A673 (cell line): ENCODE measurements at regions not wholly inside any gene's neighbourhood (a gene's known extent, or its start where the extent isn't known, plus 50 kb on each side); places are given as distances from the start of the nearest gene placed in this dataset.

Source experiments
- BruUV-seq: library from RNA; stranded (reverse); fragments of 400-500 nt; replicated peaks from 2 replicates; lab custom pipeline; 2021; lab: Mats Ljungman, UMichigan
- CTCF ChIA-PET: fragments of 300-600 bp; sonication (Branson Sonifier 250); formaldehyde crosslinking; loops from one replicate; lab custom pipeline; 2022; ENCODE audit warnings: antibody characterized with exemption; lab: Charles Lee
- POLR2A ChIA-PET: fragments of 300-600 bp; sonication (Branson Sonifier 250); formaldehyde crosslinking; loops from one replicate; lab custom pipeline; 2022; ENCODE audit warnings: antibody characterized with exemption; ENCODE audit not compliant: low non-redundant PET; lab: Charles Lee
- DNase-seq: peaks from one replicate; pipeline ENCODE4 v3.0.0-alpha.2; 2015; ENCODE audit warnings: low spot score
- H3K27ac ChIP-seq: fragments of 200-600 bp; sonication (generic); 2 replicates; pipeline ENCODE4 v1.5.1; 2016; ENCODE audit warnings: mixed run types, low read depth, mild to moderate bottlenecking, mixed read lengths, antibody characterized with exemption, low read length; ENCODE audit not compliant: poor library complexity, severe bottlenecking
- H3K27me3 ChIP-seq: fragments of 200-600 bp; sonication (generic); replicated peaks from 2 replicates; pipeline ENCODE4 v1.6.1; 2017; ENCODE audit warnings: mixed run types, low read depth, mild to moderate bottlenecking, mixed read lengths, antibody characterized with exemption, low read length; ENCODE audit not compliant: insufficient read depth, poor library complexity
- H3K36me3 ChIP-seq: fragments of 200-600 bp; sonication (generic); 2 replicates; pipeline ENCODE4 v1.6.1; 2016; ENCODE audit warnings: mixed run types, mild to moderate bottlenecking, mixed read lengths, antibody characterized with exemption, low read length; ENCODE audit not compliant: insufficient read depth, poor library complexity, severe bottlenecking
- H3K4me1 ChIP-seq: fragments of 200-600 bp; sonication (generic); 2 replicates; pipeline ENCODE4 v1.6.1; 2017; ENCODE audit warnings: mixed run types, mild to moderate bottlenecking, mixed read lengths, antibody characterized with exemption, low read length; ENCODE audit not compliant: insufficient read depth, poor library complexity, severe bottlenecking
- H3K4me3 ChIP-seq: fragments of 200-600 bp; sonication (generic); 2 replicates; pipeline ENCODE4 v1.5.1; 2016; ENCODE audit warnings: low read depth, mixed run types, mild to moderate bottlenecking, mixed read lengths, low read length; ENCODE audit not compliant: poor library complexity, severe bottlenecking
- H3K9me3 ChIP-seq: fragments of 200-600 bp; sonication (generic); 2 replicates; pipeline ENCODE4 v1.6.1; 2016; ENCODE audit warnings: mixed run types, low read depth, mild to moderate bottlenecking, mixed read lengths, antibody characterized with exemption, low read length; ENCODE audit not compliant: poor library complexity, severe bottlenecking
- CTCF ChIP-seq: fragments of 300-800, 200-600 bp; sonication (generic); conservative IDR thresholded peaks from 2 replicates; pipeline ENCODE4 v1.5.1; 2017; ENCODE audit warnings: low read depth, mild to moderate bottlenecking, antibody characterized with exemption, low read length, moderate library complexity, mixed read lengths
- EZH2 ChIP-seq: fragments of 200-600 bp; sonication (generic); IDR thresholded peaks from 2 replicates; pipeline ENCODE4 v1.6.1; 2017; ENCODE audit warnings: borderline replicate concordance, low read depth, mild to moderate bottlenecking, mixed read lengths, antibody characterized with exemption, low read length; ENCODE audit not compliant: poor library complexity, severe bottlenecking
- intact Hi-C: fragments of 100-400 bp; cut with micrococcal nuclease; formaldehyde crosslinking; loops from one replicate; pipeline ENCODE4 v1.10.0; 2022; ENCODE audit not compliant: unreplicated experiment

GRCh38 chrX:39248330-39248729 is 447.1 kb downstream of the MID1IP1 start:
- TF ChIP-seq EZH2 (no peak), CTCF (no peak)
- no peak overlapping the region for H3K4me3 ChIP-seq
- CTCF ChIA-PET, result no interaction called here
- no peaks in the 10 kb centered on the region for H3K36me3 ChIP-seq
- H3K9me3 ChIP-seq, result no peaks in the 10 kb centered on the region
- H3K4me1 ChIP-seq, result no peaks in the 10 kb centered on the region
- no peak overlapping the region for H3K27ac ChIP-seq
- BruUV-seq, result no TSS peak
- POLR2A ChIA-PET, result no interaction called here
- peaks cover 5% of the 10 kb centered on the region for H3K27me3 ChIP-seq
- DNase-seq, result peak; percentile 22
- intact Hi-C loops, result loop anchor here (10.0 kb wide), 1 partner anchor 494 kb away; no protein-coding TSS in a partner anchor

GRCh38 chrX:39249999-39250398 is 448.7 kb downstream of the MID1IP1 start:
- BruUV-seq, result no TSS peak
- Histone ChIP-seq H3K27me3 (peaks cover 5% of the 10 kb centered on the region), H3K9me3 (no peaks in the 10 kb centered on the region), H3K27ac (no peak overlapping the region), H3K4me1 (no peaks in the 10 kb centered on the region), H3K4me3 (no peak overlapping the region), H3K36me3 (no peaks in the 10 kb centered on the region)
- POLR2A ChIA-PET, result no interaction called here
- no peak for DNase-seq
- TF ChIP-seq EZH2 (no peak), CTCF (no peak)
- intact Hi-C loops, result loop anchor here (10.0 kb wide), 1 partner anchor 495 kb away; no protein-coding TSS in a partner anchor
- CTCF ChIA-PET, result no interaction called here

GRCh38 chrX:39251995-39252394 is 450.7 kb downstream of the MID1IP1 start:
- BruUV-seq, result no TSS peak
- ChIA-PET POLR2A (no interaction called here), CTCF (no interaction called here)
- Histone ChIP-seq H3K4me3 (no peak overlapping the region), H3K27me3 (peaks cover 5% of the 10 kb centered on the region), H3K27ac (no peak overlapping the region), H3K36me3 (no peaks in the 10 kb centered on the region), H3K4me1 (no peaks in the 10 kb centered on the region), H3K9me3 (no peaks in the 10 kb centered on the region)
- intact Hi-C loops, result no loop called here
- no peak for TF ChIP-seq CTCF
- no peak for TF ChIP-seq EZH2
- DNase-seq, result no peak
